B cell (primary cell): ENCODE measurements at regions not wholly inside any gene's neighbourhood (a gene's known extent, or its start where the extent isn't known, plus 50 kb on each side); places are given as distances from the start of the nearest gene placed in this dataset.

Source experiments
- ATAC-seq: fragments of 200-7000 bp; cut with Tn5 transposase; one replicate; pipeline ENCODE4 v1.10.0; 2021; ENCODE audit warnings: low read depth, mild to moderate bottlenecking, moderate number of reproducible peaks, moderate library complexity
- CTCF ChIA-PET: fragments of 350-600 bp; sonication (Branson Sonifier 250); formaldehyde crosslinking; loops from one replicate; lab custom pipeline; 2021; ENCODE audit warnings: antibody characterized with exemption, inconsistent platforms; lab: Charles Lee
- POLR2A ChIA-PET: fragments of 350-600 bp; sonication (Branson Sonifier 250); formaldehyde crosslinking; loops from one replicate; lab custom pipeline; 2021; ENCODE audit warnings: antibody characterized with exemption; lab: Charles Lee
- DNase-seq: peaks from one replicate; pipeline ENCODE4 v3.0.0; 2013
- H2AFZ ChIP-seq: 2 replicates; pipeline ENCODE4 v1.6.1; 2012; ENCODE audit warnings: mild to moderate bottlenecking, low read depth, low read length; ENCODE audit not compliant: insufficient read depth, poor library complexity, severe bottlenecking
- H3K27ac ChIP-seq, 2 donors: 1 replicate in 1 of 2; 2 replicates in 1 of 2; pipeline ENCODE4 v1.5.1; 2012 to 2013; ENCODE audit warnings: low read length in 2 of 2, mild to moderate bottlenecking in 2 of 2, moderate library complexity in 1 of 2
- H3K27me3 ChIP-seq, 4 experiments: fragments of 200-600 bp in 1 of 4; sonication (generic) in 1 of 4; replicated peaks in 1 of 4; 1 replicate in 2 of 4; 2 replicates in 2 of 4; pipeline versions ENCODE4 v1.6.1 to v1.7.0; 2013 to 2016; ENCODE audit warnings: low read length in 3 of 4, mild to moderate bottlenecking in 2 of 4, mixed read lengths in 1 of 4, moderate library complexity in 1 of 4; ENCODE audit not compliant: insufficient read depth in 4 of 4, control insufficient read depth in 3 of 4; ENCODE audit errors: control extremely low read depth in 1 of 4
- H3K36me3 ChIP-seq, 2 experiments: replicated peaks in 1 of 2; 1 replicate in 1 of 2; 2 replicates in 1 of 2; pipeline versions ENCODE4 v1.6.1 to v1.7.1; 2013; ENCODE audit warnings: low read length in 1 of 2; ENCODE audit not compliant: insufficient read depth in 2 of 2, control insufficient read depth in 1 of 2; ENCODE audit errors: control extremely low read depth in 1 of 2, extremely low read depth in 1 of 2
- H3K4me1 ChIP-seq, 2 donors: fragments of 200-600 bp in 1 of 2; sonication (generic) in 1 of 2; 1 replicate in 1 of 2; 2 replicates in 1 of 2; pipeline versions ENCODE4 v1.5.1 to v1.6.1; 2013 to 2017; ENCODE audit warnings: low read length in 2 of 2; ENCODE audit not compliant: control insufficient read depth in 2 of 2, insufficient read depth in 2 of 2
- H3K4me2 ChIP-seq: replicated peaks from 2 replicates; pipeline ENCODE3; 2012; ENCODE audit warnings: mild to moderate bottlenecking, low read depth, low read length; ENCODE audit not compliant: poor library complexity, severe bottlenecking
- H3K4me3 ChIP-seq, 5 experiments: fragments of 200-600 bp in 1 of 5; sonication (generic) in 1 of 5; 1 replicate in 3 of 5; 2 replicates in 2 of 5; pipeline versions ENCODE4 v1.5.1 to v1.7.0; 2011 to 2016; ENCODE audit warnings: low read length in 4 of 5, mild to moderate bottlenecking in 4 of 5, low read depth in 2 of 5, control low read depth in 1 of 5, moderate library complexity in 1 of 5; ENCODE audit not compliant: insufficient read depth in 1 of 5; ENCODE audit errors: control extremely low read depth in 1 of 5, extremely low read depth in 1 of 5
- H3K79me2 ChIP-seq: fragments of 200-600 bp; sonication (generic); one replicate; pipeline ENCODE4 v1.6.0; 2016; ENCODE audit warnings: low read length; ENCODE audit not compliant: control insufficient read depth, insufficient read depth
- H3K9ac ChIP-seq: fragments of 200-600 bp; sonication (generic); 2 replicates; pipeline ENCODE4 v1.6.1; 2017; ENCODE audit warnings: mild to moderate bottlenecking, low read length, moderate library complexity
- H3K9me3 ChIP-seq, 3 donors: one replicate each; pipeline versions ENCODE4 v1.6.1 to v1.7.1; 2013; ENCODE audit warnings: low read length in 2 of 3; ENCODE audit not compliant: control insufficient read depth in 2 of 3, insufficient read depth in 1 of 3; ENCODE audit errors: control extremely low read depth in 1 of 3
- H4K20me1 ChIP-seq: 2 replicates; pipeline ENCODE4 v1.6.0; 2012; ENCODE audit warnings: mild to moderate bottlenecking, low read length; ENCODE audit not compliant: insufficient read depth, control insufficient read depth, poor library complexity, severe bottlenecking
- H3K27ac Mint-ChIP-seq: one replicate; pipeline ENCODE4 v1.8.0; 2021; ENCODE audit warnings: mixed read lengths
- H3K27me3 Mint-ChIP-seq: one replicate; pipeline ENCODE4 v1.8.0; 2021; ENCODE audit warnings: mixed read lengths
- H3K4me1 Mint-ChIP-seq: one replicate; pipeline ENCODE4 v1.8.0; 2021; ENCODE audit warnings: mixed read lengths
- H3K4me3 Mint-ChIP-seq: one replicate; pipeline ENCODE4 v1.8.0; 2021; ENCODE audit warnings: mixed read lengths
- H3K9me3 Mint-ChIP-seq: one replicate; pipeline ENCODE4 v1.8.0; 2022; ENCODE audit warnings: mixed read lengths; ENCODE audit not compliant: insufficient read depth
- CTCF ChIP-seq: fragments of 200-600 bp; IDR thresholded peaks from one replicate; pipeline ENCODE4 v1.8.0; 2022; ENCODE audit warnings: antibody characterized with exemption, mild to moderate bottlenecking
- EZH2 ChIP-seq: IDR thresholded peaks from 2 replicates; pipeline ENCODE4 v1.6.1; 2012; ENCODE audit warnings: borderline replicate concordance, low read depth, mild to moderate bottlenecking, moderate library complexity, low read length; ENCODE audit not compliant: insufficient read depth, poor library complexity, severe bottlenecking
- WGBS: methylation state at CpG from one replicate; pipeline ENCODE4 v1.1.5; 2013; ENCODE audit warnings: missing lambda C conversion rate; ENCODE audit not compliant: insufficient coverage; 5-methylcytosine and 5-hydroxymethylcytosine counted together
- intact Hi-C: fragments of 100-400 bp; cut with micrococcal nuclease; formaldehyde crosslinking; loops from one replicate; pipeline ENCODE4 v1.10.0; 2022

DNA sequence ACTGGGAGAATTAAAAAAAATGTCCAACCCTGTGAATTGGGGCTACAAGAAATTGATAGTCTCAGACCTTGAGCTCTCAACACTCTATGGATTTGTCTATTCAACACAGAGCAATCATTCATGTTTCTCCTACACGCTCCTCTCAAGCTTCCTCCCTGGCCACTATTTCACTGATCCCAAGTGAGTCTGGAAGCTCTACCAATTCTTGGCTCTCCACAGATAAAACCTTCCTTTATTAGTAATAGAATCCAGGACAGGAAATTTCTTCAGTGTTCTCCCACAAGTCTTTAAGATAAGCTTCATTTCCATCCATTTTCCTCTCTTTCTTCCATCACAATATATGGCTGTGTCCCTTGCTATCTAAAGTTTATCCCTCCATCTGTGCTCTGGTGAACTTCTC, 215.1 kb upstream of the PAPPA start:
- no peak overlapping the region for H3K4me2 ChIP-seq
- Mint-ChIP-seq H3K9me3 (no peaks in the 10 kb centered on the region), H3K27ac (no peak overlapping the region), H3K4me3 (no peak overlapping the region), H3K4me1 (no peaks in the 10 kb centered on the region), H3K27me3 (no peaks in the 10 kb centered on the region)
- no peak overlapping the region for H3K27ac ChIP-seq
- no peaks in the 10 kb centered on the region for H3K4me1 ChIP-seq
- TF ChIP-seq CTCF (no peak), EZH2 (no peak)
- H4K20me1 ChIP-seq, result no peaks in the 10 kb centered on the region
- CTCF ChIA-PET, result no interaction called here
- no peaks in the 10 kb centered on the region for H3K9me3 ChIP-seq
- no peak overlapping the region for H2AFZ ChIP-seq
- no peaks in the 10 kb centered on the region for H3K27me3 ChIP-seq
- DNase-seq, result no peak
- no peak for ATAC-seq
- POLR2A ChIA-PET, result no interaction called here
- WGBS, result 100% methylated on average over 1 of the region's 1 CpG
- no peak overlapping the region for H3K4me3 ChIP-seq
- no peaks in the 10 kb centered on the region for H3K36me3 ChIP-seq
- intact Hi-C loops, result no loop called here
- H3K9ac ChIP-seq, result no peak overlapping the region
- H3K79me2 ChIP-seq, result no peaks in the 10 kb centered on the region

DNA sequence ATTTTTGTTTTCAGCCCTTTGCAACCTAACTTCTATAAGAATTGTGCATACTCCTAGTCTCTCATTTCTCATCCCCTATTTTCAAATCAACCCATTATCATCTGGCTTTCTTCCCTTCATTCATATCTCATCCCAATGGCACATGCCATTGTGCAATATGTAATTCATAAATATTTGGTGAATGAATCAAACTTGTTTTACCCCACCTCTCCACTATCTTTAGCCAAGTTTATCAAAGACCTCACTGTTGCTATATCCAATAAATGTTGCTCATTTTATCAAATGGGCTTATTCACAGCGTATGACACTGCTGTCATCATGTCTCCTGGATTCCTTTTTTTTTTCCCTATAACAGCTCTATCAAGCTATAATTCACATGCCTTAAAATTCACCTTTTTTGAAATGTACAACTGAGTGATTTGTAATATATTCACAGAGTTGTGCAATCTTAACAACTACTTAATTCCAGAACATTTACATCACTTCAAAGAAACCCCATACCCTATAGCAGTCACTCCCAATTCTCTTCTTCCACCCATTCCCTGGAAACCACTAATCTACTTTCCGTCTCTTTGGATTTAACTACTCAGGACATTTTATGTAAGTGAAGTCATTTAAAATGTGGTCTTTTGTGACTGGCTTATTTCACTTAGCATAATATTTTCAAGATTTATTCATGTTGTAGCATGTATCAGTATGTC, 214.4 kb upstream of the PAPPA start:
- Mint-ChIP-seq H3K27me3 (no peaks in the 10 kb centered on the region), H3K4me3 (no peak overlapping the region), H3K4me1 (no peaks in the 10 kb centered on the region), H3K27ac (no peak overlapping the region), H3K9me3 (no peaks in the 10 kb centered on the region)
- Histone ChIP-seq H3K27me3 (no peaks in the 10 kb centered on the region), H3K4me1 (no peaks in the 10 kb centered on the region), H3K4me2 (no peak overlapping the region), H3K36me3 (no peaks in the 10 kb centered on the region), H3K79me2 (no peaks in the 10 kb centered on the region), H3K9ac (no peak overlapping the region), H2AFZ (no peak overlapping the region), H3K4me3 (no peak overlapping the region), H3K9me3 (no peaks in the 10 kb centered on the region), H4K20me1 (no peaks in the 10 kb centered on the region), H3K27ac (no peak overlapping the region)
- ATAC-seq, result no peak
- no CpG with 5 or more reads among the region's 2 CpGs for WGBS
- TF ChIP-seq EZH2, result no peak
- POLR2A ChIA-PET, result no interaction called here
- no peak for DNase-seq
- intact Hi-C loops, result no loop called here
- CTCF ChIA-PET, result no interaction called here
